ENCODE measurements at regions not wholly inside any gene's neighbourhood (a gene's known extent, or its start where the extent isn't known, plus 50 kb on each side); places are given as distances from the start of the nearest gene placed in this dataset.
A peak's percentile ranks its signal among the peaks of the same experiment; 100 is the strongest.

- no peak for DNase-seq (ENCODE audit: low spot score)
Observed at GRCh38 chr20:20933142-20933958, 172.8 kb downstream of the LINC00237 start.

DNA sequence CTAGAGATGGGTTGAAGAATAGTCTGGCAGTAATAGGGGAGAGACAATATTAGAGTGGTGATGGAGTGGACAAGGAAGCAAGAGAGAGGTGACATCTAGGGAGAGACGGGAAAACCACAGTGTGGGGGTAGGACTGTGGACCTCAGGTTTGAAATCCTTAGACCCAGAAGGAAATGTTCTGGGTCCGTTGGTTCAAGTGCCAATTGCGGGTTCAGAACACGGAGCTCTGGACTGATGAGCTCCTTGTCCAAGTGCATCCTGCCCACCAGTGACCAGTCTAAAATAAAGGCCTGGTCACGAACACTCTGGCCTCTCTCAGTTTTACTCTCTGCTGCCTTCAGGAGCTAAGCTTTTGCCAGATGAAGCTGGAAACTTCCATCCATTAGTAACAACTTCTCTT, 174.0 kb downstream of the LINC00237 start:
- no peak for DNase-seq (ENCODE audit: low spot score)

DNA sequence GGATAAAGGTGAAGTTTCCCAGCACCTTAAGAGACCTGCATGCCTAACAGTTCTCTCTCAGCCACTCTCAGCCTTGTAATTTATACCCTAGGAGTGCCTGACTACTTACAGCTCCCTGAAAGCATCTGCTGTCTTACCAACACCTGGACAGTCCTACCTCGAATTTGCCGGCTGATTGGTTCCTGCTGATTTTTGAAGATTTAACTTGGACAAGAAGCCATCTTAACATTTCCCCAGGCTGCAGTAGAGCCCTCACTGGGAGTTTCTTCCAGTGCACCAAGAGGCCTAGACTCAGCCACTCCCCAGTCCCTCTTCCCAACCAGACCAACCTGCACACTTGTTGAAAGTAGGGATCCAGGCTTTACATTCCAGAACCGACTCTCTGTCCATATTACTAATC, 174.5 kb downstream of the LINC00237 start:
- DNase-seq (ENCODE audit: low spot score), result no peak

DNA sequence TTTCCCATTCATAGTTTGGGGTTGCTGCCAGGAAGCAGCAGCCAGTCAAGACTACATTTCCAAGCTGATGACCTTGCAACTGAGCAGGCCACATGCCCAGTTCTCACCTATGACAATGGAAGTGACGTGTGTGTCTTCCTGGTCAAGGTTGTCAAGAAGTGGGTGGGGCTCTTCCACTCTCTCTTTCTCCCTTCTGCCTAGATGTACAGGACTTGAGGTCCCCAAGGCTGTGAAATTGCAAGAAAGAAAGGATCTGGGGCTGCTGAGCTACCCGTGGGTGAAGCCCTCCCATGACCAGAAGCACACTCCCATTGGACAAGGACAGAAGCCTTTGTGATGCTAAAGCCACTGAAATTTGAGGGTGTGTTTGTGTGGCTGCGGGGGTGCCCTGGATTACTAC, 175.1 kb downstream of the LINC00237 start:
- no peak for DNase-seq (ENCODE audit: low spot score)

DNA sequence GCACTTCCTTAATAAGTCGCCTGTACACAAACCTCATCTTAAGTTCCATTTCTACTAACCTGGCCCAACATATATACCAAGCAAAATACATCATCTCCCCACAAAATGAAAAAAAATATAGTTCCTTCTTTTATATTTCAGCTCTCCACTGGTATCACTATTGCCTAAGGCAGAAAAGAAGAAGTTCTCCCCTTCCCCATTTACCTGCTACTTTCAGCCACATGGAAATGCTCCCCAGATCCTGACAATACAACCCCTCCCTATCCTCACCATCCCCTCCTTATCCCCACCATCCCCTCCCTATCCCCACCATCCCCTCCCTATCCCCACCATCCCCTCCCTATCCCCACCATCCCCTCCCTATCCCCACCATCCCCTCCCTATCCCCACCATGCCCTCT, 175.7 kb downstream of the LINC00237 start:
- no peak for DNase-seq (ENCODE audit: low spot score)

DNA sequence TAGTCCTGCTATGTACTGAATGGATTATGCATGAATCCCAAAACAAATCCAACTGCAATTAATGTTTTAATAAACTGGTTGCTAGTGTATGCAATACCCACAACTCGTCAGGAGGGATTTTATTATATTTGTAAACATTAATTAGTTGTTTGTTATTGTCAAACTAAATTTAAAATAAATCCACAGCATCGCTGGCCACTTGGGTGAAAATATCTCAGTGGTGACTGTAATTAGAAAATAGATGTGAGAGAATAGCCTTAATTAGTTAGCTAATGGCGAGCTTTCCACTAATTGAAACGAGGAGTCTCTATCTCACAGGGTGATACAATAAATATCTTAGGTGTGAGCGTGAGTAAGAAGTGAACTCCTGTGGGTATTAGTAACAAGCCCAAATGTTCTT, 176.8 kb downstream of the LINC00237 start:
- DNase-seq (ENCODE audit: low spot score), result no peak

- DNase-seq (ENCODE audit: low spot score), result peak; percentile 13
Observed at GRCh38 chr20:20926222-20926905, 179.8 kb downstream of the LINC00237 start.

DNA sequence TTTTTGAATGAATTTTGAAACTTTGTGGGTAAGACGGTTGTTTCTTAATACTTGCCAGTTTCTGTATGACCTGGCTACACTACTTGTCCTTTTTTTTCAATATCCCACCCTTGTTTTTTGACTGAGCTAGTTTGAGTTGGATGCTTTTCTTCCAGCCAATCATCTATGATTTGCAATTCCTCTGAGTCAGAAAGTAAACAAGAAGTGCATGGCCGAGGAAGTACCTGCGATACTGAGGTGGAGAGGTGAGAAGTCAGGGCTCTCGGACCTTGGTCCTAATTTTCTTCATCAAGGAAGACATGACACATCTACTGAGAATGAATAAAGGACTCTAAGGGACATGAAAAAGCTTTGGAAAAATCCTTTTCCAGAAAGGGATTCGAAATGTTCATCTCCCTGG, 185.7 kb downstream of the LINC00237 start:
- no peak for DNase-seq (ENCODE audit: low spot score)

GRCh38 chr20:20915844-20916243, 190.3 kb downstream of the LINC00237 start:
- peak; percentile 54 for DNase-seq (ENCODE audit: low spot score)

DNA sequence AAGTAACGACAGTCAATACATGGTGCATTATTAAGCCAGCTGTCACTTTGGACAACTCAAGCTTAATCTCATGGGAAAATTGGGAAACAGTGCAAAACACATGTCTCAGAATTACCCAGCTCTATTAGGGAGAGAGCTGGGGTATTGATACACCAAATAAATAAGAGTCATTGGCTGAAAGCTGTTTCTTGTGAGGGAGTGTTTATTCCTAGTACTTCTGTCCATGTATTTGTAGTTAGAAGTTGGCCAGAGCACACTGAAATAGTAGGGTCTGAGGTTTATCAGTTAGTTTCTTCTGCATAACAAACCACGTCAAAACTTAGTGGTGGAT, 192.0 kb upstream of the RALGAPA2 start:
- DNase-seq (ENCODE audit: low spot score), result no peak

GRCh38 chr20:20903773-20904500, 191.5 kb upstream of the RALGAPA2 start:
- DNase-seq (ENCODE audit: low spot score), result no peak

GRCh38 chr20:20897922-20898321, 185.5 kb upstream of the RALGAPA2 start:
- DNase-seq (ENCODE audit: low spot score), result no peak

DNA sequence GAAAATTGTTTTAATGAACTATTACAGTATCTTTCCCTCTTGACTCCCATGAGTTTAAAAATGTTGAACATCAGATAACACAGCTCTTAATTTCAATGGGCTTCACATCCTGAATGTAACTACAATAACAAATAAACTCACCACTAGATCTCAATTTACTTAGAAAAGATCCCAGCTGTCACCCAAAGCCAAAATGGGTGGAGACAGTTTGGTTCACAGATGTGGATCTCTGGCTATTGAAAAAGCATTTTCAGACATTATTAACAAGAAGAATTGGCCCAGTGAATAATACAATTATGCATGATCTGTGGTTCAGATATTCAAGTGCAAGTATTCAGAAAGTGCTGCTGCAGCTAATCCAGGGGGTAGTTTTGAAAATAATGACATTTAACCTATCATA, 184.7 kb upstream of the RALGAPA2 start:
- no peak for DNase-seq (ENCODE audit: low spot score)

DNA sequence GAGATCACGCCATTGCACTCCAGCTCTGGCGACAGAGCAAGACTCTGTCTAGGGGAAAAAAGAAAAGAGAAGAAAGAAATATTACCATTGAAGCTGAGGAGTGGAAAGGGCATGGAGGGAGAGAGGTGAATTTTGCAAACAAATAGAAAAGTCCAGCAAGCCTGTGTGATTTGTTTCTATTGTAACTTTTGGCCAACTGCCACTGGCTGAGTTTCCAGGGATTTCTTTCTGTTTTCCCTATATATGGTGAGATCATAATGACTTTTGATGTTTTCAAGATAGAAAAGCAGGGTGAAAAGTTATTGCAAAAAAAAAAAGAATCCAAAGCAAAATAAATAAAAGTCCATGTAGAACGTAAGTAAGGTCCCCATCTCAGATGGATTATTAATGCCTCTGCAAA, 184.2 kb upstream of the RALGAPA2 start:
- DNase-seq (ENCODE audit: low spot score), result no peak

DNA sequence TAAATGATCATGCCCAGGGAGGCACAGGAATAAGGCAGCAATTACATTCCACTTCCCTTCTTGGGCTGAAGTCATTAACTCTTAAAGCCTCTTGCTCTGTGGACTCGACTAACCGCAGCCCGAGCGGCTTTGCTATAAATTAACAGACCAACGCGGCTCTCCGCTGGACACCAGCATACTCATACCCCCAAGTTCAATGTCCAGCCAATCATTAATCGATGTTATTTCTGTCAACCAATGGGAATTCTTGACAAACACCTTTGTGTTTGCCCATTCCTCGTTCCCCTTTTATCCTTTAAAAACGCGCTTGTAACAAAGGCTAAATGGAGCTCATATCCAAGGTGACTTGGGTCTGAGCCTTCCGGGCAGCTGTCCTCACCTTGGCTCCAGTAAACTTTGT, 183.1 kb upstream of the RALGAPA2 start:
- DNase-seq (ENCODE audit: low spot score), result no peak

GRCh38 chr20:20894753-20895152, 182.3 kb upstream of the RALGAPA2 start:
- DNase-seq (ENCODE audit: low spot score), result no peak

DNA sequence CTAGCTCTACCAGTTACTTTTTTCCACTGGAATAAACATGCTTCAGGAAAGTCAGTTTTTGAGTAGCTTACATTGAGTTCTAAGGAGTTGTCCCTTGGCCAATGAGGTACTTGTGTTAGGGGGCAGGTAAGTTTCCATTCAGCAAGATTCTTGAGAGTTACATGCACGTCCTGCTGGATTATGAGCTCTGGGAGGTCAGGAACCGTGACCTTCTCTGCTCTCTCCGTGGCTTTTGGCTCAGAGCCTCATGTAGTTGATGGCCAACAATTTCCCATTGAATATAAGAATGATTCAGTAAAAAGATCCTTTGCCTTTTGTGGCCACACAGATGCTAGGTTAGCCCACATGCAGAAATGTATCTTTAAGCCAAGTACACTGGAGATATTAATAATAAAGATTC, 181.8 kb upstream of the RALGAPA2 start:
- no peak for DNase-seq (ENCODE audit: low spot score)

- no peak for DNase-seq (ENCODE audit: low spot score)
Observed at GRCh38 chr20:20892328-20892727, 179.9 kb upstream of the RALGAPA2 start.

GRCh38 chr20:20890751-20891150, 178.3 kb upstream of the RALGAPA2 start:
- no peak for DNase-seq (ENCODE audit: low spot score)

GRCh38 chr20:20888936-20889335, 176.5 kb upstream of the RALGAPA2 start:
- no peak for DNase-seq (ENCODE audit: low spot score)

DNA sequence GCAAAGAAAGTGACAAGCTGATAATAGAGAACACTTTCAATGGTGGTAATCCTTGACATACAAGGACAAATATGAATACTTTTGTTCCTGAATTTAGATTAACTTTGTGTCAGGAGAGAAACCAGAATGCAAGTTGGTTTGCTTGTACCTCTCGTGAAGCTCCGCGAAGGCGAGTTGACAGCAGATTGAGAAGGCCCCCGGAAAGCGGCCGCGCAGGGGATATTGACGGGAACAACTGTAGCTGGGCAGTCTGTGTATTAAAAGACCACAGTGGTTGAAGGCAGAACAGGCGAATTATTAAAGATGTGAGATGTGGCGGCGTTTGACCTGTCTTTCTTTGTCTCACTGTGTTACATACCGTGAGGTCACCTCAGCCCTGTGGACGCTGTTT, 175.8 kb upstream of the RALGAPA2 start:
- DNase-seq (ENCODE audit: low spot score), result no peak

GRCh38 chr20:20887593-20888265, 175.3 kb upstream of the RALGAPA2 start:
- DNase-seq (ENCODE audit: low spot score), result no peak

- DNase-seq (ENCODE audit: low spot score), result no peak
Observed at GRCh38 chr20:20881808-20882207, 169.4 kb upstream of the RALGAPA2 start.

Measured in RKO (cell line).